Left ventricle myocardium inferior (tissue), 1 donor: ENCODE measurements at regions not wholly inside any gene's neighbourhood (a gene's known extent, or its start where the extent isn't known, plus 50 kb on each side); places are given as distances from the start of the nearest gene placed in this dataset.

Experiments used
- DNase-seq: peaks from one replicate; pipeline ENCODE4 v3.0.0-alpha.2; 2020
- H3K27ac ChIP-seq: fragments of 200-600 bp; replicated peaks from 2 replicates; pipeline ENCODE4 v1.8.0; 2021
- H3K27me3 ChIP-seq: fragments of 200-600 bp; 2 replicates; pipeline ENCODE4 v1.8.0; 2021; ENCODE audit warnings: low read depth
- H3K36me3 ChIP-seq: fragments of 200-600 bp; 2 replicates; pipeline ENCODE4 v1.8.0; 2021
- H3K4me1 ChIP-seq: fragments of 200-600 bp; 2 replicates; pipeline ENCODE4 v1.8.0; 2021
- H3K4me3 ChIP-seq: fragments of 200-600 bp; 2 replicates; pipeline ENCODE4 v1.8.0; 2021; ENCODE audit warnings: mild to moderate bottlenecking, moderate library complexity
- H3K9me3 ChIP-seq: fragments of 200-600 bp; replicated peaks from 2 replicates; pipeline ENCODE4 v1.8.0; 2021
- CTCF ChIP-seq: fragments of 200-600 bp; IDR thresholded peaks from 2 replicates; pipeline ENCODE4 v1.8.0; 2021; ENCODE audit warnings: antibody characterized with exemption, mild to moderate bottlenecking, borderline replicate concordance
- intact Hi-C: fragments of 100-400 bp; cut with micrococcal nuclease; formaldehyde crosslinking; loops from one replicate; pipeline ENCODE4 v1.11.0; 2022
- donor health status: DM: no; HTN: yes; CAD: no; lungs with severe emphysema.

- no peak for DNase-seq
- peaks cover 10% of the 10 kb centered on the region for H3K4me1 ChIP-seq
- H3K27me3 ChIP-seq = no peaks in the 10 kb centered on the region
- no peaks in the 10 kb centered on the region for H3K36me3 ChIP-seq
- no peak overlapping the region for H3K27ac ChIP-seq
- TF ChIP-seq CTCF = no peak
- H3K9me3 ChIP-seq = no peaks in the 10 kb centered on the region
- intact Hi-C loops = loop anchor here (10.0 kb wide), 1 partner anchor 824 kb away; no protein-coding TSS in a partner anchor
- H3K4me3 ChIP-seq = no peak overlapping the region
Measured at GRCh38 chr13:97851269-97851668, 102.2 kb upstream of the IPO5 start.

- no peak for DNase-seq
- intact Hi-C loops = loop anchor here (10.0 kb wide), 1 partner anchor 822 kb away; no protein-coding TSS in a partner anchor
- no peak overlapping the region for H3K4me3 ChIP-seq
- no peak overlapping the region for H3K27ac ChIP-seq
- H3K4me1 ChIP-seq = peaks cover 10% of the 10 kb centered on the region
- H3K36me3 ChIP-seq = no peaks in the 10 kb centered on the region
- H3K27me3 ChIP-seq = no peaks in the 10 kb centered on the region
- H3K9me3 ChIP-seq = no peaks in the 10 kb centered on the region
- no peak for TF ChIP-seq CTCF
Measured at GRCh38 chr13:97852181-97852874, 101.1 kb upstream of the IPO5 start.

DNA sequence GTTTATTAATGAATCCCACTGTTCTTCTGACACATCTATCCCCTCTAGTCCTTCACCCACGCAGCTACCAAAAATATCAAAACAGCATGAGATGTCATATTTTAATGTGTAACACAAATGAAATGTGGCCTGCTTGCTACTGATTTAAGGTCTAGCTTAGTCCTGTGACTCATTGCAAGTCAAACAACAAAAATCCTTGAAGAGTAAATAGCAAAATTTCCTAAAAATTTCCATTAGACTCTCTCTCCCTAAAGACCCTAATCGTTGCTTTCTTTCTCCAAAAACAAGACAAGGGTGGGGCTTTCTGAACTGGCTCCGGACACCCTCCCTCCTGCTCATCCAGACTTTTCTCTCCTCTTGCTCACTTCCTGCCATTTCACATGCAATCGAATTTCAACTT, 99.9 kb upstream of the IPO5 start:
- TF ChIP-seq CTCF = no peak

DNA sequence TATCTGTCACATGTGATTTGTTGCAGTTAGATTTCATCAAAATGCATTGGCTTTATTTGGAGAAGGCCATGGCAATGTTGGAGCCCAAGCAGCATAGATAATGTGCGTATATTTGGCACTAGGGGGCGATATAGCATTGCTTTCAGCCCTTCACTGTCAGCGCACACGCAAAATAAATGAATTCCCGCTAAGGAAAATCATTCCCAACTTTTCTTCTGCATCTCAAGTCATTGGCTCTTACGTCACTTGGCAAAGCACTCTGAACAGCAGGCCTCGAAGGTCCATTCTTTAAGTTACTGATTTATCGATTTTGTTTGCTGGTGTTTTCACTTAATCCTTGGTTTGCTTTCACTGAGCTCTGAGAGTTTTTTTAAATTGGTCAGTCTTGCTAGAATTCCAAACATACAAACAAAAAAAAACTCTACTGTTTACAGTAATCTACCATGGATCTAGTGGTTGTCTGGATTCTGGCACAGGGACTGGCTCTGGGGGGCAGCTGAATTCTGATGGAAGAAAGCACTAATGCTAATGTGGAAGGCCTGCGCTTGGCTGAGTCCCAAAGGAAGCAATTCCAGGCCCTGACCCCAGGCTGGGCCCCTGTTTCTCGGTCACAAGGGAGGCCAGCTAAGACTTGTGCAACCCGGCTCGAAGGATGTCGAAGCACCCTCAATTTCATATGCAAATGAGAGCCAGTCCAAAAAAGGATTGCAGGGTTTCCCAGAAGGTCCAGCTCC, 97.7 kb upstream of the IPO5 start:
- Histone ChIP-seq H3K9me3 (no peaks in the 10 kb centered on the region), H3K4me3 (no peak overlapping the region), H3K27me3 (no peaks in the 10 kb centered on the region), H3K27ac (peak overlapping the region; percentile 40), H3K4me1 (peaks cover 4% of the 10 kb centered on the region), H3K36me3 (no peaks in the 10 kb centered on the region)
- TF ChIP-seq CTCF = peak; percentile 90
- DNase-seq = peak; percentile 34
- intact Hi-C loops = loop anchor here (10.0 kb wide), 1 partner anchor 819 kb away; no protein-coding TSS in a partner anchor

More for the DNA sequence above, 99.9 kb upstream of the IPO5 start:
- H3K4me1 ChIP-seq = peaks cover 8% of the 10 kb centered on the region
- intact Hi-C loops = loop anchor here (10.0 kb wide), 1 partner anchor 821 kb away; no protein-coding TSS in a partner anchor
- no peak for DNase-seq
- H3K27ac ChIP-seq = no peak overlapping the region
- no peaks in the 10 kb centered on the region for H3K27me3 ChIP-seq
- no peaks in the 10 kb centered on the region for H3K9me3 ChIP-seq
- H3K4me3 ChIP-seq = no peak overlapping the region
- no peaks in the 10 kb centered on the region for H3K36me3 ChIP-seq

- no peaks in the 10 kb centered on the region for H3K36me3 ChIP-seq
- intact Hi-C loops = loop anchor here (10.0 kb wide), 1 partner anchor 819 kb away; no protein-coding TSS in a partner anchor
- TF ChIP-seq CTCF = no peak
- DNase-seq = no peak
- H3K4me3 ChIP-seq = no peak overlapping the region
- H3K9me3 ChIP-seq = no peaks in the 10 kb centered on the region
- H3K4me1 ChIP-seq = peaks cover 4% of the 10 kb centered on the region
- no peaks in the 10 kb centered on the region for H3K27me3 ChIP-seq
- H3K27ac ChIP-seq = peak overlapping the region; percentile 40
Measured at GRCh38 chr13:97856304-97856675, 97.2 kb upstream of the IPO5 start.
